Esophagus squamous epithelium (tissue), 4 donors: ENCODE measurements at regions not wholly inside any gene's neighbourhood (a gene's known extent, or its start where the extent isn't known, plus 50 kb on each side); places are given as distances from the start of the nearest gene placed in this dataset.

Experiments
- POLR2A ChIP-seq, 4 donors: fragments of 450-650 bp; IDR thresholded peaks; one replicate each; pipeline ENCODE4 v1.6.1; 2017; ENCODE audit warnings: antibody characterized with exemption in 4 of 4, mild to moderate bottlenecking in 4 of 4, moderate library complexity in 3 of 4
- TF ChIP-seq, protein P1 (sequence below), 6 experiments: fragments of 450-650 bp in 4 of 6; fragments of 200-600 bp in 2 of 6; sonication (generic) in 2 of 6; IDR thresholded peaks; one replicate each; pipeline ENCODE4 v1.5.1; 2016 to 2019; ENCODE audit warnings: antibody characterized with exemption in 6 of 6, mild to moderate bottlenecking in 4 of 6, moderate library complexity in 4 of 6

- TF ChIP-seq, protein P1, sequence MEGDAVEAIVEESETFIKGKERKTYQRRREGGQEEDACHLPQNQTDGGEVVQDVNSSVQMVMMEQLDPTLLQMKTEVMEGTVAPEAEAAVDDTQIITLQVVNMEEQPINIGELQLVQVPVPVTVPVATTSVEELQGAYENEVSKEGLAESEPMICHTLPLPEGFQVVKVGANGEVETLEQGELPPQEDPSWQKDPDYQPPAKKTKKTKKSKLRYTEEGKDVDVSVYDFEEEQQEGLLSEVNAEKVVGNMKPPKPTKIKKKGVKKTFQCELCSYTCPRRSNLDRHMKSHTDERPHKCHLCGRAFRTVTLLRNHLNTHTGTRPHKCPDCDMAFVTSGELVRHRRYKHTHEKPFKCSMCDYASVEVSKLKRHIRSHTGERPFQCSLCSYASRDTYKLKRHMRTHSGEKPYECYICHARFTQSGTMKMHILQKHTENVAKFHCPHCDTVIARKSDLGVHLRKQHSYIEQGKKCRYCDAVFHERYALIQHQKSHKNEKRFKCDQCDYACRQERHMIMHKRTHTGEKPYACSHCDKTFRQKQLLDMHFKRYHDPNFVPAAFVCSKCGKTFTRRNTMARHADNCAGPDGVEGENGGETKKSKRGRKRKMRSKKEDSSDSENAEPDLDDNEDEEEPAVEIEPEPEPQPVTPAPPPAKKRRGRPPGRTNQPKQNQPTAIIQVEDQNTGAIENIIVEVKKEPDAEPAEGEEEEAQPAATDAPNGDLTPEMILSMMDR (IDR thresholded peaks at IDR 0.05) = no peak
- no peak for TF ChIP-seq POLR2A (IDR thresholded peaks at IDR 0.05)
Measured at GRCh38 chr5:163248871-163249270, 188.5 kb upstream of the CCNG1 start.
